A673 (cell line): ENCODE measurements at regions not wholly inside any gene's neighbourhood (a gene's known extent, or its start where the extent isn't known, plus 50 kb on each side); places are given as distances from the start of the nearest gene placed in this dataset.

ENCODE experiments used
- EZH2 ChIP-seq: fragments of 200-600 bp; sonication (generic); IDR thresholded peaks from 2 replicates; pipeline ENCODE4 v1.6.1; 2017; ENCODE audit warnings: borderline replicate concordance, low read depth, mild to moderate bottlenecking, mixed read lengths, antibody characterized with exemption, low read length; ENCODE audit not compliant: poor library complexity, severe bottlenecking
- TF ChIP-seq, protein P1 (sequence below): fragments of 300-800, 200-600 bp; sonication (generic); conservative IDR thresholded peaks from 2 replicates; pipeline ENCODE4 v1.5.1; 2017; ENCODE audit warnings: low read depth, mild to moderate bottlenecking, antibody characterized with exemption, low read length, moderate library complexity, mixed read lengths

- TF ChIP-seq, protein P1, sequence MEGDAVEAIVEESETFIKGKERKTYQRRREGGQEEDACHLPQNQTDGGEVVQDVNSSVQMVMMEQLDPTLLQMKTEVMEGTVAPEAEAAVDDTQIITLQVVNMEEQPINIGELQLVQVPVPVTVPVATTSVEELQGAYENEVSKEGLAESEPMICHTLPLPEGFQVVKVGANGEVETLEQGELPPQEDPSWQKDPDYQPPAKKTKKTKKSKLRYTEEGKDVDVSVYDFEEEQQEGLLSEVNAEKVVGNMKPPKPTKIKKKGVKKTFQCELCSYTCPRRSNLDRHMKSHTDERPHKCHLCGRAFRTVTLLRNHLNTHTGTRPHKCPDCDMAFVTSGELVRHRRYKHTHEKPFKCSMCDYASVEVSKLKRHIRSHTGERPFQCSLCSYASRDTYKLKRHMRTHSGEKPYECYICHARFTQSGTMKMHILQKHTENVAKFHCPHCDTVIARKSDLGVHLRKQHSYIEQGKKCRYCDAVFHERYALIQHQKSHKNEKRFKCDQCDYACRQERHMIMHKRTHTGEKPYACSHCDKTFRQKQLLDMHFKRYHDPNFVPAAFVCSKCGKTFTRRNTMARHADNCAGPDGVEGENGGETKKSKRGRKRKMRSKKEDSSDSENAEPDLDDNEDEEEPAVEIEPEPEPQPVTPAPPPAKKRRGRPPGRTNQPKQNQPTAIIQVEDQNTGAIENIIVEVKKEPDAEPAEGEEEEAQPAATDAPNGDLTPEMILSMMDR = no peak
- TF ChIP-seq EZH2 = no peak
These were observed 158.9 kb downstream of the CEMIP2 start for GRCh38 chr9:71609448-71609830.
